ENCODE measurements at regions not wholly inside any gene's neighbourhood (a gene's known extent, or its start where the extent isn't known, plus 50 kb on each side); places are given as distances from the start of the nearest gene placed in this dataset.

- no peaks in the 10 kb centered on the region for H3K9me3 ChIP-seq (replicated peaks)
Observed at GRCh38 chr5:18097817-18098216, 463.6 kb downstream of the TAF11L14 start.

GRCh38 chr5:18098691-18099090 lies 464.4 kb downstream of the TAF11L14 start:
- H3K9me3 ChIP-seq (replicated peaks): no peaks in the 10 kb centered on the region
- TF ChIP-seq CTCF (IDR thresholded peaks at IDR 0.05; ENCODE audit: borderline replicate concordance): no peak
- no peaks in the 10 kb centered on the region for H3K36me3 ChIP-seq
- no peak overlapping the region for H3K27ac ChIP-seq (replicated peaks)
- H3K4me3 ChIP-seq: no peak overlapping the region
- intact Hi-C loops (cut with micrococcal nuclease): no loop called here
- H3K27me3 ChIP-seq (ENCODE audit: low read depth): no peaks in the 10 kb centered on the region
- DNase-seq: no peak
- H3K4me1 ChIP-seq: no peaks in the 10 kb centered on the region

More at GRCh38 chr5:18097817-18098216, 463.6 kb downstream of the TAF11L14 start:
- TF ChIP-seq CTCF (IDR thresholded peaks at IDR 0.05; ENCODE audit: borderline replicate concordance): no peak
- intact Hi-C loops (cut with micrococcal nuclease): no loop called here
- Histone ChIP-seq H3K4me3 (no peak overlapping the region), H3K4me1 (no peaks in the 10 kb centered on the region), H3K36me3 (no peaks in the 10 kb centered on the region), H3K27ac (replicated peaks) (no peak overlapping the region), H3K27me3 (ENCODE audit: low read depth) (no peaks in the 10 kb centered on the region)
- no peak for DNase-seq

DNA sequence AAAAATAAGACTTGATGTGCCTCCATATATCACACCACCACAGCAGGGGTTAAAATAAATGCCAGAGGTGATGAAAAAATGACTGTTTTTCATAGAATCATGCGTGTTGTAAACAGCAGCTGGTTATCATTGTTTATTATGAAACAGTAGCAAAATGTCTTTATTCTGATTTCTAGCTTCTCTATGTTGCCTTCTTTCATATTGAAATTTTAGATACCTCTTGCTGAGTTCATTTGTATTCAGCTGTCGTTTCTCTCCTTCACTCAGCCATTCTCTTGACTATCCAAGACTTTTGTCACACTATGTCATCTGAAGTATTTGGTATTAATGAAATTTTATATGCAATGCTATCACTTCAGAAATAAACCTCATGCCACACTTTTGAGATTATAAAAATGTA lies 465.0 kb downstream of the TAF11L14 start:
- no peak for TF ChIP-seq CTCF (IDR thresholded peaks at IDR 0.05; ENCODE audit: borderline replicate concordance)
- Histone ChIP-seq H3K4me1 (no peaks in the 10 kb centered on the region), H3K36me3 (no peaks in the 10 kb centered on the region), H3K27me3 (ENCODE audit: low read depth) (no peaks in the 10 kb centered on the region), H3K4me3 (no peak overlapping the region), H3K9me3 (replicated peaks) (no peaks in the 10 kb centered on the region), H3K27ac (replicated peaks) (no peak overlapping the region)
- intact Hi-C loops (cut with micrococcal nuclease): no loop called here
- no peak for DNase-seq

GRCh38 chr5:18101532-18101931 lies 467.3 kb downstream of the TAF11L14 start:
- no peak overlapping the region for H3K4me3 ChIP-seq
- no peaks in the 10 kb centered on the region for H3K36me3 ChIP-seq
- H3K27me3 ChIP-seq (ENCODE audit: low read depth): no peaks in the 10 kb centered on the region
- DNase-seq: no peak
- intact Hi-C loops (cut with micrococcal nuclease): no loop called here
- no peaks in the 10 kb centered on the region for H3K9me3 ChIP-seq (replicated peaks)
- no peak for TF ChIP-seq CTCF (IDR thresholded peaks at IDR 0.05; ENCODE audit: borderline replicate concordance)
- no peaks in the 10 kb centered on the region for H3K4me1 ChIP-seq
- no peak overlapping the region for H3K27ac ChIP-seq (replicated peaks)

GRCh38 chr5:18102733-18103132 lies 468.5 kb downstream of the TAF11L14 start:
- Histone ChIP-seq H3K4me3 (no peak overlapping the region), H3K4me1 (no peaks in the 10 kb centered on the region), H3K9me3 (replicated peaks) (no peaks in the 10 kb centered on the region), H3K36me3 (no peaks in the 10 kb centered on the region), H3K27ac (replicated peaks) (no peak overlapping the region), H3K27me3 (ENCODE audit: low read depth) (no peaks in the 10 kb centered on the region)
- intact Hi-C loops (cut with micrococcal nuclease): no loop called here
- TF ChIP-seq CTCF (IDR thresholded peaks at IDR 0.05; ENCODE audit: borderline replicate concordance): no peak
- DNase-seq: no peak

DNA sequence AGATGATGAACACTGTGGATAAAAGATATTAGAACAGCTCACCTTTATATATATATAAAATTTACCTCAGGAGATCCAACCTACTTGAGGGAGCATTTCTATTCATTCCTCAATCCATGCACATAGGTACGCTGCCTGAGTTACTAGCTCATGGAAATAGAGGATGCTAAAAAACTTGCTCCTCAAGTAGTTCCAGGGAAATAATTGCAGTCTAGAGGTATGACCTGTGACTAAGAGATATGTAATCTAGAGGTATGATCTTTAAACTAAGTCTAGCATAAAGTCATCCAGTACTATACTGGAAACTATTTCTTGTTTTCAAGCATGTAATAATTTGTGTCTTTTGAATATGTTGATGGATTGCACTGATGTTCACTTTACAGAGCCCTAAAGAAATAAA lies 471.2 kb downstream of the TAF11L14 start:
- no peak overlapping the region for H3K4me3 ChIP-seq
- no peaks in the 10 kb centered on the region for H3K36me3 ChIP-seq
- intact Hi-C loops (cut with micrococcal nuclease): no loop called here
- H3K4me1 ChIP-seq: no peaks in the 10 kb centered on the region
- no peak overlapping the region for H3K27ac ChIP-seq (replicated peaks)
- no peak for DNase-seq
- H3K9me3 ChIP-seq (replicated peaks): no peaks in the 10 kb centered on the region
- H3K27me3 ChIP-seq (ENCODE audit: low read depth): no peaks in the 10 kb centered on the region
- no peak for TF ChIP-seq CTCF (IDR thresholded peaks at IDR 0.05; ENCODE audit: borderline replicate concordance)

Measured in left ventricle myocardium inferior (tissue), 1 donor.